ENCODE measurements at regions not wholly inside any gene's neighbourhood (a gene's known extent, or its start where the extent isn't known, plus 50 kb on each side); places are given as distances from the start of the nearest gene placed in this dataset.

GRCh38 chr5:74316064-74316603 is 324.4 kb downstream of the ENC1 start:
- no peak for FAIRE-seq

More at GRCh38 chr5:74316064-74316603, 324.4 kb downstream of the ENC1 start:
- Histone ChIP-seq H3K79me1 (ENCODE audit: low read depth, low read length) (no peaks in the 10 kb centered on the region), H3K18ac (ENCODE audit: extremely low read depth, low read length) (no peak overlapping the region), H4K5ac (ENCODE audit: insufficient read length, low read depth, low read length) (no peak overlapping the region), H2AFZ (ENCODE audit: low read length) (0 out of 2 replicates have a peak overlapping the region, but pooled peaks have one; percentile 7), H3K23me2 (ENCODE audit: low read depth, low read length) (no peaks in the 10 kb centered on the region), H3K27ac (ENCODE audit: low read depth, low read length) (no peak overlapping the region), H2BK12ac (ENCODE audit: low read depth, low read length) (no peak overlapping the region), H3K4me2 (ENCODE audit: insufficient read depth in 1 of 2, low read depth in 2 of 2, low read length in 2 of 2) (no peak overlapping the region), H2BK15ac (ENCODE audit: low read length) (0 out of 2 replicates have a peak overlapping the region, but pooled peaks have one; percentile 9), H3K4me3 (ENCODE audit: extremely low read depth in 1 of 4, insufficient read depth in 2 of 4, low read depth in 3 of 4, low read length in 4 of 4) (no peak overlapping the region), H3K9ac (replicated peaks in 1 of 4; ENCODE audit: extremely low read depth in 1 of 4, low read depth in 3 of 4, low read length in 3 of 4) (no peak overlapping the region), H3K56ac (replicated peaks; ENCODE audit: insufficient read length, low read depth, low read length) (no peak overlapping the region), H2BK120ac (replicated peaks; ENCODE audit: low read depth, low read length) (no peak overlapping the region), H3K4ac (replicated peaks; ENCODE audit: insufficient read length, low read depth, low read length) (no peak overlapping the region), H4K91ac (replicated peaks; ENCODE audit: insufficient read length, low read length) (no peak overlapping the region), H4K8ac (ENCODE audit: extremely low read depth, insufficient read depth, low read length) (no peak overlapping the region; the same call in 1 of the 2 replicates), H3K4me1 (replicated peaks in 1 of 4; ENCODE audit: control insufficient read depth in 3 of 4, insufficient read depth in 4 of 4, low read length in 3 of 4) (peaks cover 0 to 4% (median 0%) of the 10 kb centered on the region in 4 experiments; a peak in 1 of 7 replicates), H3K14ac (ENCODE audit: insufficient read length) (no peak overlapping the region), H2AK5ac (ENCODE audit: low read depth, low read length) (no peak overlapping the region), H3K9me3 (ENCODE audit: insufficient read depth in 2 of 2, low read depth in 1 of 2, low read length in 1 of 2) (no peaks in the 10 kb centered on the region), H3K36me3 (ENCODE audit: control insufficient read depth in 2 of 4, insufficient read depth in 4 of 4, low read length in 3 of 4) (no peaks in the 10 kb centered on the region), H2BK20ac (ENCODE audit: low read length) (no peak overlapping the region), H3K79me2 (ENCODE audit: control insufficient read depth in 1 of 2, insufficient read depth in 2 of 2, low read length in 2 of 2) (no peaks in the 10 kb centered on the region), H2BK5ac (ENCODE audit: low read depth, low read length) (no peak overlapping the region), H4K20me1 (replicated peaks in 1 of 2; ENCODE audit: control insufficient read depth in 1 of 2, insufficient read depth in 2 of 2, low read length in 2 of 2) (no peaks in the 10 kb centered on the region), H3K27me3 (replicated peaks in 1 of 4; ENCODE audit: control insufficient read depth in 3 of 4, extremely low read depth in 1 of 4, insufficient read depth in 3 of 4, low read length in 3 of 4) (no peaks in the 10 kb centered on the region), H3K23ac (ENCODE audit: insufficient read length) (no peak overlapping the region)
- TF ChIP-seq HDAC6 (IDR thresholded peaks at IDR 0.05; ENCODE audit: low read depth, low read length) (no peak), TAF7 (optimal IDR thresholded peaks at IDR 0.05; ENCODE audit: borderline replicate concordance, low read depth, low read length) (no peak), EGR1 (IDR thresholded peaks at IDR 0.05; ENCODE audit: borderline replicate concordance, low read depth, low read length) (no peak), RBBP5 (IDR thresholded peaks at IDR 0.05; ENCODE audit: borderline replicate concordance, low read depth, low read length) (no peak), TEAD4 (IDR thresholded peaks at IDR 0.05; ENCODE audit: low read depth, low read length) (no peak), SRF (IDR thresholded peaks at IDR 0.05; ENCODE audit: low read depth, low read length) (no peak), USF2 (IDR thresholded peaks at IDR 0.05; ENCODE audit: low read length) (no peak), CBX8 (IDR thresholded peaks at IDR 0.05; ENCODE audit: borderline replicate concordance, low read depth, low read length) (no peak), SAP30 (IDR thresholded peaks at IDR 0.05; ENCODE audit: insufficient read depth, insufficient replicate concordance, low read length) (no peak), BRCA1 (IDR thresholded peaks at IDR 0.05; ENCODE audit: low read depth, low read length) (no peak), SP1 (IDR thresholded peaks at IDR 0.05; ENCODE audit: low read depth, low read length) (no peak), ATF3 (IDR thresholded peaks at IDR 0.05; ENCODE audit: insufficient read depth, low read depth, low read length) (no peak)
- ChIA-PET CTCF (ENCODE audit: partially characterized antibody) (interaction anchor here (0.7 to 0.8 kb wide), 2 partner anchors 35 to 331 kb away, joined by 3 read pairs; no protein-coding TSS in a partner anchor), POLR2A (ENCODE audit: partially characterized antibody) (interaction anchor here (1.2 kb wide), 1 partner anchor 10 kb away, joined by 3 read pairs; no protein-coding TSS in a partner anchor)
- 93% methylated on average over 3 of the region's 3 CpGs; no CpG with 5 or more reads in 1 of the 2 experiments for WGBS, 2 experiments (ENCODE audit: extremely low coverage in 1 of 2, insufficient coverage in 1 of 2, insufficient read length in 1 of 2, insufficient replicate concordance in 2 of 2, low coverage in 1 of 2, low lambda C conversion rate in 2 of 2, missing lambda C conversion rate in 1 of 2)
- peak in 1 of 2 experiments; percentile 17 for DNase-seq (ENCODE audit: low read depth in 1 of 2, low spot score in 2 of 2)
